ENCODE measurements at regions not wholly inside any gene's neighbourhood (a gene's known extent, or its start where the extent isn't known, plus 50 kb on each side); places are given as distances from the start of the nearest gene placed in this dataset.
"Not testable (repeated sequence)": the region's sequence is repeated elsewhere in the genome, so short reads cannot be mapped to it uniquely, and the experiment has no call there.

DNA sequence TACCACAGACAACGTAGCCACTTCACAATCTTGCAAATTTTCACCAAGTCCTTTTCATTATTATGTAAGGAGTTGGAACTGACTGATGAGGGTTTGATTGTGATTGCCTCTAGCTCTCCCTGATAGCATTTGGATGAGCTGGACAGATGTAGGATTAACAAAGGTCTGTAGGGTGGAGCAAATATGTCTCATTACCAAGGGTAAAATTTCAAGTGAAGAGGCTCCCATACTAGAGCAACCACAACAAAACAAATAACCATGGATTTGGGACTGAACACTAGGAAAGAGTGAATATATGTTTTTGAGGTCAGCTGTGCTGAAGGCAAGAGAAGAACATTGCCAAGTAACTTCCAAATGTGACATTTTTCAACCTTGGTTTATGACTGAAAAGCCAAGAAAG lies 281.7 kb downstream of the NEBL start:
- DNase-seq (ENCODE audit: low read depth): no peak

DNA sequence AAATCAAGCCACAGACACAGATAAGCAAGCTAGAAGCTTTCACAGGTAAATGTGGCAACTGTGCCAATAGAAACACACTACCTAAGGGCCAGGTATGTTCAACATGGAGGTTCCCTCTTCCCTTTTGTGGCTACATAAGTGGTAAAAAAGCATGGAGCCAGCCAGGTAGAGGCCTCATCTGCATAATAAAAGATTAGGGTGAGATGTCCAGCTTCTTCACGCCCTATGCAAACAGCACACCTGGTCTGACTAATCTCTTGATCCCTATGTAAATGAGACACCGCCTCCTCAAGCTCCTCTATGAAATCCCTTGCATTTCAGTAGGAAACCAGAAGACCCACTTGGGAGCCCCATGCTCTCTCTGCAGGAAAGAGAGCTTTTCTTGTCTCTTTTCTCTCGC lies 282.2 kb downstream of the NEBL start:
- DNase-seq (ENCODE audit: low read depth): no peak

DNA sequence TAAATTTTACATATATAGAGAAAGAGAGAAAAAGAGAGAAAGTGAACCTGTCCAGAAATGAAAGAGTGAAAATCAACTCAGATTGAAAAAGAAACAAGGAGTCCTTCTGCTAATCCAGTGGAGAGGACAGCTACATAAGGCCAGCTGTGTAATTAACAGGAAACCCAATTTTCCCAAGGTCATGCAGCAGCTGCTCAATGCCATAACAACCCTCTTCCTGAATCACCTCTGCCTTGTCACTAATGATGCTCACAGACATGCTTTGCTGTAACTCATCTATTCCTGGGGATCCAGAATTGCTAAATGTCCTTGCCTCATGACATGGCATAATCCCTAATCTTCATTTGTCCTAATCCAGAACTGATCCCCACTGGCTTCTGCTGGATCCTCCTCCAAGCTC lies 288.6 kb downstream of the NEBL start:
- DNase-seq (ENCODE audit: low read depth): no peak

DNA sequence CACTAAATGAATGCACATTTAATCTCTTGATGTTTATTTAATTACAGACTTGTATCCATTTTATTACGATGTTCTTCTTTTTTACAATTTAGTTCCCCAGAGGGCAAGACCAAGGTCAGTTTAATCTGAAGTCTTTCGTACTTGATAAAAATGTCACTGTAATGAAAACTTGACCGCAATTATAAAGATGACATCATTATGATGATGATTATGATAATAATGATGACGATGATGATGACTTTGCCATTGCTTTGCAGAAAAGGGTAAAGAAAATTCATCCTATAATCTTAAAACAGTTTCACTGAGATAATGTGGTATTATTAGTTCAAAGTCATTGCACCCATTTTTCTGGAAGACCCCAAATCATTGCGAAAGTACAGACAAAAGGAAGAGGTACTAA lies 290.1 kb downstream of the NEBL start:
- no peak for DNase-seq (ENCODE audit: low read depth)

DNA sequence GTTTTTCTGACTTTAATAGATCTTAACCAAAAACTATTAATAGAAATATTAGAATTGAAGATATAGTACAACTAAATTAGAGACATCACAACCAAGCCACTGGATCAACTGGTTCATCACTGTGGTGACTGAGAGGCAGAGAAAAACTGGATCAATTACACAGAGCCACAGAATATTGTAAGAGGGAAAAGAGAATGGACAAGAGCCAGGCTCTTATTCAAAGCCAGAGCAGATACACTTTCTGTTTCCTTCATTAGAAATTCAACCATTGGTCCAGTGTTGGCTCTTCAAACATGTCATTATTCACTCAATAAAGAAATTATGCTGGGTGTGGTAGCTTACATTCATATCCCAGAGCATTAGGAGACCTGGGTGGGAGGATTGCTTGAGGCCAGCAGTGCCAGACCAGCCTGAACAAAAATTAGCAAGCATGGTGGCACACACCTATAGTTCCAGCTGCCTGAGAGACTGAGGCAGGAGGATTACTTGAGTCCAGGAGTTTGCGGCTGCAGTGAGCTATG lies 295.1 kb downstream of the NEBL start:
- no peak for DNase-seq (ENCODE audit: low read depth)

DNA sequence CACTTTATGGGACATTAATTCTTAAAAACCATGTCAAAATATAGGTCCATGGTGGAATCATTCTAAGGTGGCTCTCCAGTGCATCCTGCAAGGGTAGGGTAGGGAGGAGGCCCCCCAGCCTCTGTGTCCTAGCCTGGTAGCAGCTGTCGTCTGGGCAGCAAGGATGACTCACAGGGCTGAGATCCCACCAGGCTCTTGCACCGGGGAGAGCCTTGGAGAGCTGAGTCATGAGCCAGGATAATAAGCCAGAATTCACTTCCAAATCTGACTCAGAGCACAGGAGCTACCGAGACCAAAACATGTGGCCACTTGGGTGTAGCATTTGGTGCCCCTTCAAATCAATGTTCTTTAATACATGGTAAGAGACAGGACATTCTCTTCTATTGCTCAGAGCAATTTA lies 298.5 kb downstream of the NEBL start:
- DNase-seq (ENCODE audit: low read depth): no peak

DNA sequence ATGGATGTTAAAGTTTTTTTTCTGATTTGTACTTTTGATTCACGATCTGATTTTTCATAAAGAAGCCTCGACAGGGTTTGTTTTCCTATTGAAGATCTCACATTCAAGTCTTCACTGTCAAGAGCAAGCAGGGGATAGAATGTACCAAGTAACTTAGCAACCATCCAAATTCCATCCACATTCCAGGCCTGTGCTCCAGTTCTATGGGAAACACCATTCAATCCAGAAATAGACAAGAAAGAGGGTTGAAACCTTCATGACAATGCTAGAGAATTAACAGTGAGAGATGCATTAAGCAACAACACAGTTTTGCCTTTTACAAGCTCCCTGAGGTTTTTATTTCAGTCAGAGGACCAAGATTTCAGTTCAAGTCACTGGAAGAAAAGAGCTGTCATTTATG lies 300.2 kb downstream of the NEBL start:
- DNase-seq (ENCODE audit: low read depth): no peak

DNA sequence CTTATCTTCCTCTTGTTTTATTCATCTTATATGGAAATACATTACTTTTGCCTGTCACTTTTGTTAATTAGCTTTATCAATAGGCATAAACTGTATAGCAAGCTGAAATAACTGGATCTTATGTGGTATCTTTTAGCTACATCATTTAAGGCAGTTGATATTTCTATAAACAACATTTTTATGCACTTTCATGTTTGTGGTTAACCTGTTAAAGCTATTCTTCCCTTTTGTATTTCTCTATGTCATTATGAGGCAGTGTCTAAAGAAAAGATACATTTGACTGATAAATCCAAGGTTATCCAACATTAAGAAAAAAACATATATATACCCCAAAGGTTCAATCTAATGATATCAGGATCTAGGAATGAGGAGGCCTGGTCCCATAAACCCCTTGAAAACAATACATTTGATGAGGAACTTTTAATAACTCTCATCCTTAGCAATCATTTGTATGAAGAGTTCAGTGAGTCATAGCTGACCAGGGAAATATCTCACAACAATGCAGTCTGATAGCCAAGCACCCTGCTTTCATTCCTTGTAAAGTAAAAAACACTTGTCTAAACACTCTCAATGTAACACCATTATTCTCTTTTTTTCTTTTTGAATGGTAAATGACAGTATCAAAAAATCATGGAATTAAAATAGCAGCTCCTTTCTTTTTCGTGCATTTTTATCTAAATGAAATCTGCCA lies 300.9 kb downstream of the NEBL start:
- DNase-seq (ENCODE audit: low read depth): no peak

DNA sequence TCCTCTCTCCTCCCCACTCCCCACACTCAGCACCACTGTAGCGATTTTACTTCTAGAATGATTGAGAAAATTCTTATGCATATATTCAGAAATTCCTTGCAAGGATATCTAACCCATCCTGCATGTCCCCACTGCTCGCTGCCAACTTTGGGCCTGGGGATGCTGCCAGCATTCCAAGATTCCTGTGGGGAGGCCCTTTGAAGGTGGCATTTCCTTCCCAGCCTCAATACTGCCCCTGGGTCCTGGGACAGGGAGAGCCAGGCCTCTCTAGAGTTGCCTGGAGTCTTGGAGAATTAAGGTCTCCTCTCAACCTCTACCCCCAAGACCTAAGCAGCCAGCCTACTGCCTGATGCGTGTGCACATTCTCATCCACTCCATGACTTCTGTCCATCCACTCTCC lies 303.5 kb downstream of the NEBL start:
- no peak for DNase-seq (ENCODE audit: low read depth)

DNA sequence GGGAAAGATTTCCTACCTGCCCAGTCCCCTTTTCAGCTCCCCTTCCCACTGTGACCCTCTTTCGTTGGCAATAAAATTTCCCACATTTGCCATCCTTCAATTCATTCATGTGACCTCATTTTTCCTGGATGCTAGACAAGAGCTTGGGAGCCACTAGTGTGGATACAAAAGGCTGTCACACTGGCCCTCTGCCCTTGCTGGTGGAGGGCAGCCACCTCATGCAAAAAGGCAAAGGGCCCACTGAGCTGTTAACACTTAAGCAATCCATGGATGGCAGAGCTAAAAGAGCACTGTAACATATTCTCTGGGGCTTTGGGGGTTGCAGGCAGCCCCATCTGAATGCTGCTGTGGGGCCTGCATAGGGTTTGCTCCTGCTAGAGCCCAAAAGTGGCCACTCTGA lies 315.1 kb downstream of the NEBL start:
- DNase-seq (ENCODE audit: low read depth): no peak

DNA sequence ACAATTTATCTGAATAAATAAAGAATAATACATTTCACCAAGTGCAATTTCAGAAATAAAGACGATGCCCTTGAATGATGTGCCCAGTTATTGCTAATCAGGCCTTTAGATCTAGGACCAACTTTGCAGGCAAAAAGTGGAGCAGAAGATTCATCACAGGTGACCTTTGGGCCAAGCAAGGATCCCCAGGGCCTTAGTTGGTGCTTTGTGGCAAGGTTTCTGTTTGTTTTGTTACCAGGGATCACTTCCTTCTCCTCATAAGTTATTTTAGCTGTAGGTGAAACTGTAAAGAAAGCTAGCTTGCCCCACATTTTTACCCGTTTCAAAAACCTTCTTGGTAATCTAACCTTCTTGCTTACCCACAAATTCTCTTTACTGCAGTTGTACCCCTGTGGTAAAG lies 323.2 kb downstream of the NEBL start:
- no peak for DNase-seq (ENCODE audit: low read depth)

DNA sequence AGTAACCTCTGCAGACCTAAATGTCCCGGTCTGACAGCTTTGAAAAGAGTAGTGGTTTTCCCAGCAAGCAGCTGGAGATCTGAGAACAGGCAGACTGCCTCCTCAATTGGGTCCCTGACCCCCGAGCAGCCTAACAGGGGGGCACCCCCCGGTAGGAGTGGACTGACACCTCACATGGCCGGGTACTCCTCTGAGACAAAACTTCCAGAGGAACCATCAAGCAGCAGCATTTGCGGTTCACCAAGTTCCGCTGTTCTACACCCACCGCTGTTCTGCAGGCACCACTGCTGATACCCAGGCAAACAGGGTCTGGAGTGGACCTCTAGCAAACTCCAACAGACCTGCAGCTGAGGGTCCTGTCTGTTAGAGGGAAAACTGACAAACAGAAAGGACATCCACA lies 341.1 kb downstream of the NEBL start:
- not testable (repeated sequence) for DNase-seq (ENCODE audit: low read depth)

DNA sequence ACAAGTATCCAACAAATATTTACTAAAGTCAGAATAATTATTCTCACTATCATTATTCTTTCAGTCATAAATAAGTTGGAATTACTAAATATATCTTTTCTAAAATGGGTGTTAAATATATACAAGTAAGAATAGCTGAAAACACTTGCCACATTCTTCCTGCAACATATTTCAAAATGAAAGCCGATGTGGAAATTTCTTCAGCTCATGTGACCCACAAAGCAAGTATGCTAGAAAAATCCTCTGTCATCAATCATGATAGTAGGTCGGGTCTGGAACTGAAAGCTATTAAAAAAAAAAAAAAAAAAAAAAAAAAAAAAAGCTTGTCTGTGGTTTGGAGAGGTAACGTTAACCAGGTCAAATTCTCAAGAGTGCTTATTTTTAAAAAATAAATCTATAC lies 344.7 kb downstream of the NEBL start:
- no peak for DNase-seq (ENCODE audit: low read depth)

DNA sequence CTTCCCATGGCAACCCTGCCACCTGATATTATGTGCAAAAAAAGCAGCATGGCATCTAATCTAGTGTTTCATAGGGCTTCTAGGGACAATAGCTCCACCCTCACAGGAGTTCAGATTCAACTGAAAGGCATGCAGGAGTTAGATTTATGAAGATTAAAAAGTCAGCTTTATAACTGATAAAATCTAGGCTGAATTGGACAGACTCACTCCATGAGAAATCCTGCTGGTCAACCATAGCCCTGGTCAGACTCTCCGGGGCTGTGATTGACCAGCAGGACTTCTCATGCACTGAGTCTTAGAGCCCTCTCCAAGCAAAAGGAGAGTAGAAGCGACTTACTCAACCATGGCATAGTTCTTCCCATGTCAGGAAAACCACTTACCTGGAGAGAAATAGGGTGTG lies 345.4 kb downstream of the NEBL start:
- DNase-seq (ENCODE audit: low read depth): no peak

DNA sequence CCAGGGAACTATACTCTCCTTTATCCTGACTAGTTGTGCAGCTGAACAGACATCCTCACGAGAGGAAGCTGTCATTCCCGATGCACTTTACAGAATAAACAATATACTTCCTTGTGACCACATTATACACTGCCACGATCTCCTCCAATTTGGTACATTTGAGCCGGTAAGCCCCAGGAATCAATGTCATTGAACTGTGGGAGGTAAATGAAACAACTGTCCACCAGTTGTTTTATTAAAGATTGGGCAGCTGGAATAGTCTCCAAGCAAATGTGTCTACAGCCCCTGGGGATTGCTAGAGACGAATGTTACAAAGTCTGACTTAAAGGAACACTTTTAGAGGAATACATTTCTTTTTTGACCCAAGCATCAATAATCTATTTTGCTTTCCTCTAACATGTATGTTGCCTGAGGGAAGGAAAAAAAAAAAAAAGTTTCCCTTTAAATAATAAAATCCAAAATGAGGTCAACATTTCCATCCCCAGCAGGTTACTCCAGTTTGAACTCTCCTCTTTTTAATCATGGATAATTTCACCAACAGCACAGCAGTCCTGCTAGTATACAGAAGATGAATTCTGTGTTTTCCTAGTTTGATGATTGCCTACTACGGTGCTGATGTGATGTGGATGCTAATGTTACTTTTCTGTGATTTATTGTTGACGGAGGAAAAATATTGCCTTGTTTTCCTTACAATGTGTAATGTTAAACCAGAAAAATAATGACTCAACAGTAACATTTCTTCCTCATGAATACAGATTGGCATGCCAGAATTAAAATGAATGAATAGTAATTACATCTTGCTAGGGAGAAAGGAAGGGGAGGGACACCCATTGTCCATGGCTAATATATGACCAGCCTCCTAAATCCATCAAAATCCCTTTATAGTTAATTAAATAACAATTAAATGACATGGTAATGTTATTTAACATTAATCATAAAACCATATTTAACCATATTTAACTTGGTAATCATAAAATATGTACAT lies 360.9 kb downstream of the NEBL start:
- DNase-seq (ENCODE audit: low read depth): no peak

DNA sequence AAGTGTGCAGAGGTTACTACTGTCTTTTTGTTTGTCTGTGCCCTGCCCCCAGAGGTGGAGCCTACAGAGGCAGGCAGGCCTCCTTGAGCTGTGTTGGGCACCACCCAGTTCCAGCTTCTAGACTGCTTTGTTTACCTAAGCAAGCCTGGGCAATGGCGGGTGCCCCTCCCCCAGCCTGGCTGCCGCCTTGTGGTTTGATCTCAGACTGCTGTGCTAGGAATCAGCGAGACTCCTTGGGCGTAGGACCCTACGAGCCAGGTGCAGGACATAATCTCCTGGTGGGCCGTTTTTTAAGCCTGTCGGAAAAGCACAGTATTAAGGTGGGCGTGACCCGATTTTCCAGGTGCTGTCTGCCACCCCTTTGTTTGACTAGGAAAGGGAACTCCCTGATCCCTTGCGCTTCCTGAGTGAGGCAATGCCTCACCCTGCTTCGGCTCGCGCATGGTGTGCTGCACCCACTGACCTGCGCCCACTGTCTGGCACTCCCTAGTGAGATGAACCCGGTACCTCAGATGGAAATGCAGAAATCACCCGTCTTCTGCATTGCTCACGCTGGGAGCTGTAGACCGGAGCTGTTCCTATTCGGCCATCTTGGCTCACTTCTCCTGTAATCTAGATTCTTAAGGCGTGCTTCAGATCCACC lies 365.7 kb downstream of the NEBL start:
- not testable (repeated sequence) for DNase-seq (ENCODE audit: low read depth)

DNA sequence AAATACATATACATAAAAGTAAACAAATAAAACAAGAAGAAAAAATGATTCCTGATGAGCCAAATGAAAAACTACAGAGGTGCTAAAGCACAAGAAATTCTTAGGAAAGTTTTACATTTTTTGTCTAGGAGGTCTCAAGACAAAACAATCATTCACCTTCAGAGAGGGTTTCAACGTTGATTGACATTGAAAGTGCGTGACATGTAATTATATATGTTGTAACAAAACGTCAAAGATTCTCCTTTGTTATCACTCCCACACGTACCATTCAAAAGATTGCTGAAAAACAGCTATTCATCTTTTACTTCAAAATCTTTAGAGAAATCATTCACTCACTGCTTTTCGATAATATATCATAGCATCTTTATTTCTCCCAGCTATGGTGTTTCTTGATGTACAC lies 375.9 kb downstream of the NEBL start:
- no peak for DNase-seq (ENCODE audit: low read depth)

DNA sequence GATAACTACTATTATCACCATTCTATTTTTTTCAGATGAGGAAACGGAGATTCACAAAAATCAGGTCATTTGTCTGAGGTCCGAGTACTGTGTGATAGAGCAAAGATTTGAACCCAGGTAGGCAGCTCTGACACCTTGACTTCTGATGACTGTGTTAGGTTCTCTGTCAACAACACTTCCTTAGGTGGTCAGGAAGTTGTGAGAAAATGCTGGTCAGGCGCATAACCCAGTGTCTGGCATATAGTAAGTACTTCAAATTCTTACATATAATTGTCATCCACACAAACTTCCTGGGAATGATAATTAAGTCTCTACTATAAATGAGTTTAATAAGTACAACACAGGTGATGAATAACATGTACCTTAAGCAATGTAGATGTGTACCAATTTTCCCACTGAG lies 381.5 kb downstream of the NEBL start:
- no peak for DNase-seq (ENCODE audit: low read depth)

DNA sequence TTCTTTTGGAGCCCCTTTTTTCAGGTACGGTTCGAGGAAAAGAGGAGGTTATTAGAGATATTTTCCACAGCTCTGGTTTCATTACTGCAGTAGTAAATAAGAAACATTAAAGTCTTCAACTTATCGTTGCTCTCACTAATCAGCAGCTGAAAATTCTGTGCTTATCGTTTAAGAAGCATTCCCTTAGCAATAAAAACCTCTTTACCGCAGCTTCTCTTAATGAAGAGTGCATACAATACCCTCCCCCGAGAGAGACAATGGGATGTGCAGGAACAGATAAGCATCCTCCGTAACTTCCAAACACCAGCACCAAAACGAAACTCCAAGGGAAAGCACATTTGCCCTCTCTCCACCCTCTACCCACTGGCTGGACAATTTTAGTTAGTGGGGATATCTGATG lies 384.5 kb downstream of the NEBL start:
- DNase-seq (ENCODE audit: low read depth): no peak

DNA sequence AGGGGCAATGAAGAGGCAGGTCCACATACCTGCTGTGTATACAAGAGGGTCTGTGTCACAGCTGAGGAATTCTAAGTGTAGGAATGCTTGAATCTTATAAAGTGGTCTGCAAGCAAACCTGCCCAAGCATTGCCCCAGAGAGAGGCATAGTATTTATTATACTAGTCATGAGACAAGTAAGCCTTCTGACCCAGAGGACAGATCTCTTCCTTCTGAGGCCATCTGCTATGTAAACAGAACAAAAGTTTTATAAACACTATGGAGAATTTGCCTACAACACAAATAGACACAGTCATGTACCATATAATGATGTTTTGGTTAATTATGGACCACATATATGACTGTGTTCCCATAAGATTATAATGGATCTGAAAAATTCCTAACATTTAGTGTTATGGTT lies 388.2 kb downstream of the NEBL start:
- no peak for DNase-seq (ENCODE audit: low read depth)

DNA sequence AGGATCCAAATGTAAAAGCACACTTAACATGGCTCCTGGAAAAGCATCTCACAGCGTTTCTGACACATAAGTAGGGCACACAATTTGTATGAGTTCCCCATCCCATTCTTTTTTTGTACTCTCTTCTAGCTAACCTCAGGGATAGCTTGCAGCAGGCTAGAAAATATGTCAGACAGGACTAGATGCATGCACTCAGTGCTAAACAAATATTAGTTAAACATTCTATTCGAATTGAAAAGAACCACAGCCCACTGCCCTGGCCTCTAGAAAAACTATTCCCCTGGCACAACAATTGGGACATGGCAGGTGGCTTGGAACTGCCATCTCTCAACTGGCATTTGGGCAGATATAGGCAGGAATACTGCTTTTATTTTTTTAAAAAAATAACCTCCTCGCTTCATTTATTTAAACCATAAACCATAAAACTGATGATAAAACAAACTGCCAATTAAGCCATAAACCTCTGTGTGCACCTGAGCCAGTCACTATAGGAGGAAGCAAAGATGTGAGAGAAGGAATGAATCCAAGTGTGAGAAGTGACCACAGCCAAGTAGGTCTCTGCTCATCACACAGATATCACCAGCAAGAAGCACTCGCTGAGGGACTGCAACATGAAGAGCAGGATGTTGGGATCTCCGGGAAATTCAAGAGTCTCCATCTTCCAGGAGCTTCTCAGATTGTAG lies 394.1 kb downstream of the NEBL start:
- DNase-seq (ENCODE audit: low read depth): no peak

DNA sequence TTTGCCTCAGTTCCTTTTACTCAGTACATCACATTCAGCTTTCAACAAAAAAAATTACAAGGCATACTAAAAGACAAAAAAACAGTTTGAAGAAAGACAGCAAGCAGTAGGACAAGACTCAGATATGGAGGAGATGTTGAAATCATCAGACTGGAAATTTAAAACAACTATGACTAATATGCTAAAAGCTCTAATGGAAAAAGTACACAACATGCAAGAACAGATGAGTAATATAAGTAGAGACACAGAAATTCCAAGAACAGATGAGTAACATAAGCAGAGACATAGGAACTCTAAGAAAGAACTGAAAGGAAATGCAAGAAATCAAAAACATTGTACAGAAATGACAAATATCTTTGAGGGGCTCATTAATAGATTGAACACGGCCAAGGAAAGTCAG lies 402.6 kb downstream of the NEBL start:
- no peak for DNase-seq (ENCODE audit: low read depth)

Measured in HS-27A (cell line).